ELR (cell line): ENCODE measurements at regions not wholly inside any gene's neighbourhood (a gene's known extent, or its start where the extent isn't known, plus 50 kb on each side); places are given as distances from the start of the nearest gene placed in this dataset.
A peak's percentile ranks its signal among the peaks of the same experiment; 100 is the strongest.
"Not testable (repeated sequence)": the region's sequence is repeated elsewhere in the genome, so short reads cannot be mapped to it uniquely, and the experiment has no call there.

Experiments used
- DNase-seq: peaks from one replicate; pipeline ENCODE4 v3.0.0-alpha.2; 2015; ENCODE audit warnings: low read depth

- not testable (repeated sequence) for DNase-seq
Observed at GRCh38 chr4:64727391-64727790, 318.1 kb upstream of the TECRL start.

- DNase-seq, result no peak
Observed at GRCh38 chr4:64724689-64725088, 315.4 kb upstream of the TECRL start.

GRCh38 chr4:64721106-64721505 is 311.9 kb upstream of the TECRL start:
- DNase-seq, result no peak

GRCh38 chr4:64718091-64718490 is 308.8 kb upstream of the TECRL start:
- peak; percentile 56 for DNase-seq

GRCh38 chr4:64715741-64716140 is 306.5 kb upstream of the TECRL start:
- peak; percentile 7 for DNase-seq

- DNase-seq, result peak; percentile 50
Observed at GRCh38 chr4:64713256-64713840, 304.1 kb upstream of the TECRL start.

GRCh38 chr4:64712590-64712989 is 303.3 kb upstream of the TECRL start:
- DNase-seq, result no peak

GRCh38 chr4:64705989-64706388 is 296.7 kb upstream of the TECRL start:
- no peak for DNase-seq

- DNase-seq, result no peak
Observed at GRCh38 chr4:64698171-64698570, 288.9 kb upstream of the TECRL start.

- no peak for DNase-seq
Observed at GRCh38 chr4:64682946-64683345, 273.7 kb upstream of the TECRL start.

- DNase-seq, result peak; percentile 2
Observed at GRCh38 chr4:64682481-64682880, 273.2 kb upstream of the TECRL start.

GRCh38 chr4:64673121-64673520 is 263.9 kb upstream of the TECRL start:
- peak; percentile 33 for DNase-seq

- DNase-seq, result no peak
Observed at GRCh38 chr4:64670647-64671046, 261.4 kb upstream of the TECRL start.

- no peak for DNase-seq
Observed at GRCh38 chr4:64643841-64644240, 234.6 kb upstream of the TECRL start.

- DNase-seq, result no peak
Observed at GRCh38 chr4:64642936-64643335, 233.7 kb upstream of the TECRL start.

GRCh38 chr4:64640402-64640801 is 231.2 kb upstream of the TECRL start:
- not testable (repeated sequence) for DNase-seq

- DNase-seq, result no peak
Observed at GRCh38 chr4:64625438-64625837, 216.2 kb upstream of the TECRL start.

GRCh38 chr4:64617800-64618199 is 208.6 kb upstream of the TECRL start:
- peak; percentile 48 for DNase-seq

- no peak for DNase-seq
Observed at GRCh38 chr4:64614276-64614675, 205.0 kb upstream of the TECRL start.

- no peak for DNase-seq
Observed at GRCh38 chr4:64613046-64613445, 203.8 kb upstream of the TECRL start.

GRCh38 chr4:64598066-64598465 is 188.8 kb upstream of the TECRL start:
- DNase-seq, result no peak

GRCh38 chr4:64594723-64595122 is 185.5 kb upstream of the TECRL start:
- no peak for DNase-seq

GRCh38 chr4:64588507-64588906 is 179.3 kb upstream of the TECRL start:
- DNase-seq, result no peak

GRCh38 chr4:64584981-64585557 is 175.8 kb upstream of the TECRL start:
- peak; percentile 64 for DNase-seq
